GM18505 (cell line): ENCODE measurements at regions not wholly inside any gene's neighbourhood (a gene's known extent, or its start where the extent isn't known, plus 50 kb on each side); places are given as distances from the start of the nearest gene placed in this dataset.
"Not testable (repeated sequence)": the region's sequence is repeated elsewhere in the genome, so short reads cannot be mapped to it uniquely, and the experiment has no call there.

Experiments used
- ATAC-seq: cut with Tn5 transposase; IDR thresholded peaks from one replicate; pipeline ENCODE4 v1.9.1; 2021; ENCODE audit not compliant: unreplicated experiment
- POLR2A ChIP-seq: IDR thresholded peaks from 4 replicates; pipeline ENCODE4 v1.6.1; 2011; ENCODE audit warnings: borderline replicate concordance; ENCODE audit not compliant: insufficient read depth, insufficient read length; ENCODE audit errors: extremely low read depth

GRCh38 chr5:45132972-45133371, 324.2 kb downstream of the MRPS30 start:
- ATAC-seq = no peak
- no peak for TF ChIP-seq POLR2A

GRCh38 chr5:45162974-45163373, 354.2 kb downstream of the MRPS30 start:
- no peak for ATAC-seq
- TF ChIP-seq POLR2A = no peak

- no peak for ATAC-seq
- no peak for TF ChIP-seq POLR2A
Observed at GRCh38 chr5:45171563-45171962, 362.8 kb downstream of the MRPS30 start.

DNA sequence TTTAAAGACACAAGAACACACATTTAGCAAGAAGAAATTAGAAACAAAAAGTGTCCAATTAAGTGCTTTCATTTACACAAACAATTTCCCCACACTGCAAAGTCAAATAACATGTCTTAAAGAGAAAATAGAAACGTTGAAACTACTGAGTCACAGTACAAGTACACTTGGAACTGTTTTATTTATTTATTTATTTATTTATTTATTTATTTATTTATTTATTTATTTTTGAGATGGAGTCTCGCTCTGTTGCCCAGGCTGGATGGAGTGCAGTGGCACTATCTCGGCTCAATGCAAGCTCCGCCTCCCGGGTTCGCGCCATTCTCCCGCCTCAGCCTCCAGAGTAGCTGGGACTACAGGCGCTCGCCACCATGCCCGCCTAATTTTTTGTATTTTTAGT, 363.9 kb downstream of the MRPS30 start:
- ATAC-seq = not testable (repeated sequence)

GRCh38 chr5:45179686-45180085, 370.9 kb downstream of the MRPS30 start:
- no peak for TF ChIP-seq POLR2A
- ATAC-seq = no peak

DNA sequence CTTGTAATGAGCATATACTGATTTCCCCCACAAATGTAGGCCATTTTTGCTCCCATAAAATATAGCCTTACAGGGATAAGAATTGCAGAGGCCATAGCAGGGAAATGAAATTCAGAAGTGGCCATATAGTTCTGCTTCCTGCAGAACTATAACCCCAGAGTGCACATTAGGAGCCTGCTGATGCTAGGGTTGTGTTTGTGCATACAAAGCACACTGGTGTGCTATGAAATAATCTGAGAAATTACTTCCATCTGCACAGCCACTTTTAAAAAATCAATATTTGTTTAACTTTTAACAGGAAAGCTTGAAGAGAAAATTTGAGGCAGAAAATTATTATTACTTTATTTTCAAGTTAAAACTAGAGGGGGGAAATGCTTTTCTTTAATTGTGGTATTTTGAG, 380.3 kb downstream of the MRPS30 start:
- no peak for TF ChIP-seq POLR2A
- ATAC-seq = no peak

- no peak for TF ChIP-seq POLR2A
- no peak for ATAC-seq
Observed at GRCh38 chr5:45189481-45189880, 380.7 kb downstream of the MRPS30 start.

- ATAC-seq = no peak
- no peak for TF ChIP-seq POLR2A
Observed at GRCh38 chr5:45195026-45195425, 386.3 kb downstream of the MRPS30 start.
